ENCODE measurements at regions not wholly inside any gene's neighbourhood (a gene's known extent, or its start where the extent isn't known, plus 50 kb on each side); places are given as distances from the start of the nearest gene placed in this dataset.

DNA sequence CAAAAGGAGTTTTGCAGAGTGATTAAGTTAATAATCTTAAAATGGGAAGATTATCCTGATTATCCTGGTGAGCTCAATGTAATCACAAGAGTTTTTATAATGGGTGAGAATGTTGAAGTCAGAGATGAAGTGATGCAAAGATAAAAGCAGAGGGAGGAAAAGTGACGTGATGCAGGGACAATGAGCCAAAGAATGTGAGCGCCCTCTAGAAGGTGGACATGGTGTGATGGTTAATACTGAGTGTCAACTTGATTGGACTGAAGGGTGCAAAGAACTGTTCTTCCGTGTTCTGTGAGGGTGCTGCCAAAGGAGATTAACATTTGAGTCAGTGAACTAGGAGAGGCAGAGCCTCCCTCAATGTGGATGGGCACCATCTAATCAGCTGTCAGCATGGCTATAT is 569.6 kb upstream of the AGTR1 start:
- intact Hi-C loops (cut with micrococcal nuclease) = no loop called here
- H3K27ac ChIP-seq (ENCODE audit: insufficient read depth, low read length) = no peak overlapping the region

More for the DNA sequence above, 569.6 kb upstream of the AGTR1 start:
- Histone ChIP-seq H3K56ac (ENCODE audit: extremely low read depth, insufficient read depth, low read length) (no peak overlapping the region), H3K4me3 (ENCODE audit: insufficient read depth, low read depth, low read length) (no peak overlapping the region), H3K14ac (replicated peaks; ENCODE audit: low read depth, low read length) (no peak overlapping the region), H2AFZ (replicated peaks; ENCODE audit: low read length, poor library complexity) (no peak overlapping the region), H3K36me3 (ENCODE audit: control insufficient read depth, insufficient read depth, low read length) (no peaks in the 10 kb centered on the region), H3K27me3 (ENCODE audit: control insufficient read depth, insufficient read depth, low read length) (no peaks in the 10 kb centered on the region), H4K91ac (ENCODE audit: insufficient read depth, low read depth, low read length) (no peak overlapping the region), H2BK15ac (ENCODE audit: low read depth, low read length) (no peak overlapping the region), H2BK5ac (ENCODE audit: low read depth, low read length, poor library complexity, severe bottlenecking) (no peak overlapping the region), H2BK20ac (ENCODE audit: low read depth, low read length) (no peak overlapping the region), H3K4ac (ENCODE audit: low read depth, low read length) (no peak overlapping the region), H2AK5ac (ENCODE audit: low read depth, low read length) (no peak overlapping the region), H3K9me3 (ENCODE audit: control insufficient read depth, insufficient read depth, low read length) (no peaks in the 10 kb centered on the region), H3K4me1 (ENCODE audit: control insufficient read depth, insufficient read depth, low read length) (no peaks in the 10 kb centered on the region), H4K8ac (ENCODE audit: low read depth in 2 of 2, low read length in 2 of 2) (no peak overlapping the region), H2AK9ac (replicated peaks; ENCODE audit: low read depth, low read length, poor library complexity) (no peak overlapping the region), H3K4me2 (ENCODE audit: low read depth, low read length) (no peak overlapping the region), H2BK120ac (ENCODE audit: low read depth, low read length) (no peak overlapping the region), H3K9ac (ENCODE audit: low read depth, low read length) (no peak overlapping the region), H4K5ac (ENCODE audit: low read depth, low read length) (no peak overlapping the region), H4K20me1 (ENCODE audit: insufficient read depth, low read length) (no peaks in the 10 kb centered on the region), H3K18ac (ENCODE audit: low read depth, low read length) (no peak overlapping the region), H3K79me1 (ENCODE audit: low read depth in 1 of 2, low read length in 2 of 2) (no peaks in the 10 kb centered on the region), H3K9me1 (ENCODE audit: insufficient read depth, low read length) (no peaks in the 10 kb centered on the region), H3K23ac (ENCODE audit: low read depth, low read length) (no peak overlapping the region)
- no peak for DNase-seq
- in situ Hi-C loops (cut with MboI; ENCODE audit: low sequenced_read_pairs) (no loop called here), dilution Hi-C loops (cut with HindIII; ENCODE audit: low sequenced_read_pairs, unreplicated experiment) (no loop called here)
- WGBS, 2 experiments (ENCODE audit: extremely low coverage in 2 of 2, insufficient read length in 1 of 2) = 67% methylated on average over 3 of the region's 3 CpGs; no CpG with 5 or more reads in 1 of the 2 experiments
- no peak for ATAC-seq (ENCODE audit: low read depth)
- no TSS peak for BruUV-seq (replicated peaks)
- CTCF ChIA-PET = no interaction called here
- TF ChIP-seq, protein P1, sequence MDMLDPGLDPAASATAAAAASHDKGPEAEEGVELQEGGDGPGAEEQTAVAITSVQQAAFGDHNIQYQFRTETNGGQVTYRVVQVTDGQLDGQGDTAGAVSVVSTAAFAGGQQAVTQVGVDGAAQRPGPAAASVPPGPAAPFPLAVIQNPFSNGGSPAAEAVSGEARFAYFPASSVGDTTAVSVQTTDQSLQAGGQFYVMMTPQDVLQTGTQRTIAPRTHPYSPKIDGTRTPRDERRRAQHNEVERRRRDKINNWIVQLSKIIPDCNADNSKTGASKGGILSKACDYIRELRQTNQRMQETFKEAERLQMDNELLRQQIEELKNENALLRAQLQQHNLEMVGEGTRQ (IDR thresholded peaks at IDR 0.05; ENCODE audit: low read depth, low read length) = no peak
- no peak for TF ChIP-seq NFE2L2 (IDR thresholded peaks at IDR 0.05; ENCODE audit: low read depth, low read length)
- no peak for TF ChIP-seq MAFK (IDR thresholded peaks at IDR 0.05; ENCODE audit: low read depth, low read length)
- TF ChIP-seq CEBPB (IDR thresholded peaks at IDR 0.05; ENCODE audit: low read depth, low read length) = no peak
- TF ChIP-seq ELK1 (IDR thresholded peaks at IDR 0.05; ENCODE audit: borderline replicate concordance, low read depth, low read length) = no peak
- no peak for TF ChIP-seq MAZ (IDR thresholded peaks at IDR 0.05; ENCODE audit: borderline replicate concordance, low read depth, low read length)
- TF ChIP-seq SMC3 (IDR thresholded peaks at IDR 0.05; ENCODE audit: low read depth, low read length) = no peak
- TF ChIP-seq BHLHE40 (IDR thresholded peaks at IDR 0.05; ENCODE audit: low read depth, low read length) = no peak
- TF ChIP-seq CHD1 (IDR thresholded peaks at IDR 0.05; ENCODE audit: low read depth, low read length) = no peak
- TF ChIP-seq RAD21 (IDR thresholded peaks at IDR 0.05; ENCODE audit: low read length) = no peak
- no peak for TF ChIP-seq FOS (IDR thresholded peaks at IDR 0.05; ENCODE audit: low read depth, low read length)
- no peak for TF ChIP-seq POLR2A (IDR thresholded peaks at IDR 0.05; ENCODE audit: low read depth, low read length)
- TF ChIP-seq RCOR1 (IDR thresholded peaks at IDR 0.05; ENCODE audit: insufficient replicate concordance, low read length) = no peak
- TF ChIP-seq, protein P2, sequence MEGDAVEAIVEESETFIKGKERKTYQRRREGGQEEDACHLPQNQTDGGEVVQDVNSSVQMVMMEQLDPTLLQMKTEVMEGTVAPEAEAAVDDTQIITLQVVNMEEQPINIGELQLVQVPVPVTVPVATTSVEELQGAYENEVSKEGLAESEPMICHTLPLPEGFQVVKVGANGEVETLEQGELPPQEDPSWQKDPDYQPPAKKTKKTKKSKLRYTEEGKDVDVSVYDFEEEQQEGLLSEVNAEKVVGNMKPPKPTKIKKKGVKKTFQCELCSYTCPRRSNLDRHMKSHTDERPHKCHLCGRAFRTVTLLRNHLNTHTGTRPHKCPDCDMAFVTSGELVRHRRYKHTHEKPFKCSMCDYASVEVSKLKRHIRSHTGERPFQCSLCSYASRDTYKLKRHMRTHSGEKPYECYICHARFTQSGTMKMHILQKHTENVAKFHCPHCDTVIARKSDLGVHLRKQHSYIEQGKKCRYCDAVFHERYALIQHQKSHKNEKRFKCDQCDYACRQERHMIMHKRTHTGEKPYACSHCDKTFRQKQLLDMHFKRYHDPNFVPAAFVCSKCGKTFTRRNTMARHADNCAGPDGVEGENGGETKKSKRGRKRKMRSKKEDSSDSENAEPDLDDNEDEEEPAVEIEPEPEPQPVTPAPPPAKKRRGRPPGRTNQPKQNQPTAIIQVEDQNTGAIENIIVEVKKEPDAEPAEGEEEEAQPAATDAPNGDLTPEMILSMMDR (conservative IDR thresholded peaks at IDR 0.05; ENCODE audit: low read depth, low read length) = no peak
- TF ChIP-seq MXI1 (IDR thresholded peaks at IDR 0.05; ENCODE audit: borderline replicate concordance, low read depth, low read length) = no peak
- TF ChIP-seq RFX5 (IDR thresholded peaks at IDR 0.05; ENCODE audit: low read depth, low read length) = no peak
- POLR2A ChIA-PET (ENCODE audit: unreplicated experiment) = no interaction called here

All from IMR-90 (cell line).